ENCODE measurements at regions not wholly inside any gene's neighbourhood (a gene's known extent, or its start where the extent isn't known, plus 50 kb on each side); places are given as distances from the start of the nearest gene placed in this dataset.

DNA sequence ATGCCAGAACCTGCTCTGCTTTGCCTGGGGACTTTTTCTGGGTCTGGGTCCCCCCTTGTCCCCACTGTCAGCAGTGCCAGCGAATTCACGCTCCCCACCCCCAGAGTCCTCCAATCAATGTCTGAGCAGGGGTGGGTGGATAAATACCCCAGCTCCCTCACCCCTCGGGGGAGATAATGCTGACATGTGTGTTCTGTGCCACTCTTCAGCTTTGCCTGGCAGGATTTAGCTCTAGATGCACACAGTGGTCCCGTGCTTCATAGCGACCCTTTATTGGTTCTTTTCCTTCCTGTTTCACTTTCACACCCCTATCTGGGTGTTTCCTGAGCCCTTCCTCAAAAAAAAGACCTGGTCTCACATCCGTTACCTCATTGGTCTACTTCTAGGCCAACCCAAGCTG lies 277.0 kb downstream of the NPIPA8 start:
- TF ChIP-seq POLR2AphosphoS5 (IDR thresholded peaks at IDR 0.05) = no peak
- TF ChIP-seq, protein P1, sequence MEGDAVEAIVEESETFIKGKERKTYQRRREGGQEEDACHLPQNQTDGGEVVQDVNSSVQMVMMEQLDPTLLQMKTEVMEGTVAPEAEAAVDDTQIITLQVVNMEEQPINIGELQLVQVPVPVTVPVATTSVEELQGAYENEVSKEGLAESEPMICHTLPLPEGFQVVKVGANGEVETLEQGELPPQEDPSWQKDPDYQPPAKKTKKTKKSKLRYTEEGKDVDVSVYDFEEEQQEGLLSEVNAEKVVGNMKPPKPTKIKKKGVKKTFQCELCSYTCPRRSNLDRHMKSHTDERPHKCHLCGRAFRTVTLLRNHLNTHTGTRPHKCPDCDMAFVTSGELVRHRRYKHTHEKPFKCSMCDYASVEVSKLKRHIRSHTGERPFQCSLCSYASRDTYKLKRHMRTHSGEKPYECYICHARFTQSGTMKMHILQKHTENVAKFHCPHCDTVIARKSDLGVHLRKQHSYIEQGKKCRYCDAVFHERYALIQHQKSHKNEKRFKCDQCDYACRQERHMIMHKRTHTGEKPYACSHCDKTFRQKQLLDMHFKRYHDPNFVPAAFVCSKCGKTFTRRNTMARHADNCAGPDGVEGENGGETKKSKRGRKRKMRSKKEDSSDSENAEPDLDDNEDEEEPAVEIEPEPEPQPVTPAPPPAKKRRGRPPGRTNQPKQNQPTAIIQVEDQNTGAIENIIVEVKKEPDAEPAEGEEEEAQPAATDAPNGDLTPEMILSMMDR (IDR thresholded peaks at IDR 0.05) = no peak
- no peak for TF ChIP-seq POLR2A (IDR thresholded peaks at IDR 0.05)
- Histone ChIP-seq H3K9me3 (no peaks in the 10 kb centered on the region), H3K4me3 (no peak overlapping the region), H3K27me3 (peaks cover 0 to 4% of the 10 kb centered on the region in 2 donors), H3K4me1 (no peaks in the 10 kb centered on the region), H3K27ac (no peak overlapping the region), H3K36me3 (no peaks in the 10 kb centered on the region)
- intact Hi-C loops (cut with DNase I; ENCODE audit: low total_unique reads) = no loop called here
- DNase-seq (ENCODE audit: low spot score in 2 of 2) = no peak

DNA sequence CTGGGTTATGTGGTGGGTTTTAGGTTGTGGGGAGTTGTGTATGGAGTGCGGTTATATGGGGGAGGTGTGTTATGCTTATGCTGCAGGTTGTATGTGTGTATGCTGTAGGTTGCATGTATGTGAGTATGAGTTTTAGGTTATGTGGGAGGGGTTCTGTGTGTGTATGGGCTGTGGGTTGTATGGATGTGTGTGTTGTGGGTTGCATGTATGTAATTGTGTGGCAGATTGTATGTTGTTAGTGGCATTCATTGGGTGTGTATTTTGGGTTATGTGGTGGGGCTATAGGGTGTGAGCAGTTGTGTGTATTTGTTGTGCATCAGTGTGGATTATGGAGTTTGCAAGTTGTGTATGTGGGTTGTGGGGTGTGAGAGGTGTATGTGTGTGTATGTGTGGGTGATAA lies 277.4 kb downstream of the NPIPA8 start:
- Histone ChIP-seq H3K27me3 (peaks cover 0 to 4% of the 10 kb centered on the region in 2 donors), H3K27ac (no peak overlapping the region), H3K4me3 (no peak overlapping the region), H3K4me1 (no peaks in the 10 kb centered on the region), H3K9me3 (no peaks in the 10 kb centered on the region), H3K36me3 (no peaks in the 10 kb centered on the region)
- DNase-seq (ENCODE audit: low spot score in 2 of 2) = no peak
- intact Hi-C loops (cut with DNase I; ENCODE audit: low total_unique reads) = no loop called here
- no peak for TF ChIP-seq POLR2AphosphoS5 (IDR thresholded peaks at IDR 0.05)
- no peak for TF ChIP-seq POLR2A (IDR thresholded peaks at IDR 0.05)
- TF ChIP-seq, protein P1 (IDR thresholded peaks at IDR 0.05) = no peak

DNA sequence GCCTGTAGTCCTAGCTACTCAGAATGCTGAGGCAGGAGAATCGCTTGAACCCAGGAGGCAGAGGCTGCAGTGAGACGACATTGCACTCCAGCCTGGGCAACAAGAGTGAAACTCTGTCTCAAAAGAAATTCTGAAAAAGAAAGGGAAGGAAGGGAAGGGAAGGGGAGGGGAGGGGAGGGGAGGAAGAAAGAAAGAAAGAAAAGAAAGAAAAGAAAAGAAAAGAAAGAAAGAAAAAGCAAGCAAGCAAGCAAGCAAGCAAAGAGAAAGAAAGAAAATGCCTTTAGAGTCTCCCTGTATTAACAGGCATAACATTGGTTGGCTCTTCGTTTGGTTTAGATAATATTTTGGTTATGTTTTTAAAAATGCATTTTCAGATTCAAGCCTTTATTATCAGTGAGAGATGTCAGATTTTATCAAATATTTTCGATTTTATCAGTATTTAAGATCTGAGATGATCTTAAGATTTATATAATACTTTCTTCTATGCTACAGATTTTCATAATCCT lies 281.1 kb downstream of the NPIPA8 start:
- Histone ChIP-seq H3K4me1 (no peaks in the 10 kb centered on the region), H3K4me3 (no peak overlapping the region), H3K27ac (no peak overlapping the region), H3K36me3 (no peaks in the 10 kb centered on the region), H3K9me3 (no peaks in the 10 kb centered on the region), H3K27me3 (no peaks in the 10 kb centered on the region)
- intact Hi-C loops (cut with DNase I; ENCODE audit: low total_unique reads) = no loop called here
- TF ChIP-seq, protein P1 (IDR thresholded peaks at IDR 0.05) = no peak
- TF ChIP-seq POLR2A (IDR thresholded peaks at IDR 0.05) = no peak
- no peak for TF ChIP-seq POLR2AphosphoS5 (IDR thresholded peaks at IDR 0.05)
- no peak for DNase-seq (ENCODE audit: low spot score in 2 of 2)

DNA sequence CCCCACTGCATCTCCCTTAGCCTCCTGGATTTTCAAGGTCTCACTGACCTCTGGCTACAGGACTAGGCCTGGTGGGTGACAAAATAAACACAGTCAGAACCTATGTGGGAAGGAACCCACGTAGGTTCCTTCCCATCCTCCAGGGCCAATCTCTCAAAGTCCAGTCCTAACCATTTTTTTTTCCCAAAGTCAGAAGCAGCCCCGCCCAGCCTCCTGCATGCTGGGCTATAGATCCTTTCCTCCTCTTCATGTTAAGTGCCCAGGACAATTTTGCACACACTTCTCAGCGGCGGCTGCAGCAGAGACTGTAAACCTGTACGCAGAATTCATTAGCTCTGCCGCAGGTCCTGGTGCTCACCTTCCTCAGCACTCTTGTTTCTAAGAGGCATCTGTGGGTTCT lies 285.8 kb downstream of the NPIPA8 start:
- no peaks in the 10 kb centered on the region for H3K27me3 ChIP-seq
- intact Hi-C loops (cut with DNase I; ENCODE audit: low total_unique reads) = no loop called here
- no peak overlapping the region for H3K27ac ChIP-seq
- no peak for DNase-seq (ENCODE audit: low spot score in 2 of 2)
- no peaks in the 10 kb centered on the region for H3K9me3 ChIP-seq
- H3K4me1 ChIP-seq = no peaks in the 10 kb centered on the region
- no peaks in the 10 kb centered on the region for H3K36me3 ChIP-seq
- TF ChIP-seq, protein P1 (IDR thresholded peaks at IDR 0.05) = no peak
- TF ChIP-seq POLR2A (IDR thresholded peaks at IDR 0.05) = no peak
- no peak for TF ChIP-seq POLR2AphosphoS5 (IDR thresholded peaks at IDR 0.05)
- no peak overlapping the region for H3K4me3 ChIP-seq

DNA sequence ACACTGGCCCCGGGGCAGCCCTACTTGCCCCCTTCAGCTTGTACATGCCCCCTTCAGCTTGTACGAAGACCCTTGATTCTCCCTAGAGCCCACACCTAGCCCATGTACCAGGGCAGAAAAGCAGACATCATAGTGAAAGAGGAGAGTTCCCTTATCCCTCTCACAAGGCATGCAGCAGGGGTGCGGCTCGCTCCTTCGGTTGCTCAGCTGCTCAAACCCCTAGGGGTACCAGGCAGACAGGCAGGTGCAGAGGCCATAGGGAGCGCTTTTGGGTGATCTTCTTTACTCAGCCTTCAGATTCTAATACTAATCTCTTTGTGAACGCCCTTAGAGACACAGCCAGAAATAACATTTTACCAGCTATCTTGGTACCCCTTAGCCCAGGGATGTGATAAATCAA lies 286.3 kb downstream of the NPIPA8 start:
- Histone ChIP-seq H3K4me1 (no peaks in the 10 kb centered on the region), H3K4me3 (no peak overlapping the region), H3K36me3 (no peaks in the 10 kb centered on the region), H3K9me3 (no peaks in the 10 kb centered on the region), H3K27ac (no peak overlapping the region), H3K27me3 (no peaks in the 10 kb centered on the region)
- intact Hi-C loops (cut with DNase I; ENCODE audit: low total_unique reads) = no loop called here
- TF ChIP-seq POLR2A (IDR thresholded peaks at IDR 0.05) (no peak), POLR2AphosphoS5 (IDR thresholded peaks at IDR 0.05) (no peak)
- DNase-seq (ENCODE audit: low spot score in 2 of 2) = no peak

Data from breast epithelium (tissue), 4 donors.